GM18858 (cell line): ENCODE measurements at regions not wholly inside any gene's neighbourhood (a gene's known extent, or its start where the extent isn't known, plus 50 kb on each side); places are given as distances from the start of the nearest gene placed in this dataset.
"Not testable (repeated sequence)": the region's sequence is repeated elsewhere in the genome, so short reads cannot be mapped to it uniquely, and the experiment has no call there.

Source experiments
- ATAC-seq: cut with Tn5 transposase; IDR thresholded peaks from one replicate; pipeline ENCODE4 v1.9.1; 2021; ENCODE audit not compliant: unreplicated experiment

DNA sequence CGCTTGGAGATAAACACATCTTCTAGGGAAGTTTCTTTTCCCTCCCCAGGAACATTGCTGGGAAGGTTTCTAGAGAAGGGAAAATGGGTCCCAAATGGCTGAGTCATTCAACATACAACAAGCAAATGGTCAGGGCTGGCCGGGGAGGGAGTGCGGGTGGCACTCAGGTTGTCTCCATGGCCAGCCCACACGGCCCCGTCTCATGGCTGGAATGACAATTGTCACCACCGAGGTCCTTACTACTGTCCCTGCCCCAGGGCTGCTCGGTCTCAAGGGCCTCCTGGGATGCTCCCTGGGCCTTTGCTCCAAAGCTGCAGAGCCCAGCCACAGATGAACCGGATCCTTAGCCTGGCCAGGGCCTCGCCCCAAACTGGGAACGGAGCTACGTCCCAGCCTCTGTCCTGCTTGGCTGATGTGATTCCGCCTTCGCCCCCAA, 121.9 kb downstream of the FGF18 start:
- ATAC-seq = no peak

DNA sequence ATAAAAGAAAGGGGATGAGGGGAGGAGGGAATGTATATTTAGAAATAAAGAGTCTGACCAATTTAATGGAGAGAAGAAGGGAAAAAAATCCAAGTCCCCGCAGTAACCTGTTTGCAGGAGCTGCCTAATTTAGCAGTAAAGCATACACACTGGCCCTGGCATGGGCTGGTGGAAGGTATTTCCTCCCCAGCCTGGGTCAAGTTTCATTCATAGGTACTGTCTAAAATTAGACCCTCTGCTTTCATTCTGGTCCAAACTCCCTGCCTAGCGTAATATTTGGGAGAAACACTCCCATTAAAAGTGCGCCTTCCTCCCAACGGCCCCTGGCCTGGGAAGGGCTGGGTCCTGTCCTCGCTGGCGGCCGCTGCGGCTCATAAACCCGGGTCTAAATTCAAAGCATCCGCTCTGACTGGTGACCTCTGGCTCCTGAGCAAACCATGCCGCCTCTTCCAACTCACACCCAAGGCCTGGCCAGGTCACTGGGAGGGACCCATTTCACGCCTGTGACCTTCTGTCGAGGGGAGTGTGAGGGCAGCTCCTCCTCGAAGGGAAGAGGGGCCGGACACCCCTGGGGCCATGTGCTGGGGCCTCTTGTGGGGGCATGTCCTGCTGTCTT, 123.2 kb downstream of the FGF18 start:
- ATAC-seq = no peak

DNA sequence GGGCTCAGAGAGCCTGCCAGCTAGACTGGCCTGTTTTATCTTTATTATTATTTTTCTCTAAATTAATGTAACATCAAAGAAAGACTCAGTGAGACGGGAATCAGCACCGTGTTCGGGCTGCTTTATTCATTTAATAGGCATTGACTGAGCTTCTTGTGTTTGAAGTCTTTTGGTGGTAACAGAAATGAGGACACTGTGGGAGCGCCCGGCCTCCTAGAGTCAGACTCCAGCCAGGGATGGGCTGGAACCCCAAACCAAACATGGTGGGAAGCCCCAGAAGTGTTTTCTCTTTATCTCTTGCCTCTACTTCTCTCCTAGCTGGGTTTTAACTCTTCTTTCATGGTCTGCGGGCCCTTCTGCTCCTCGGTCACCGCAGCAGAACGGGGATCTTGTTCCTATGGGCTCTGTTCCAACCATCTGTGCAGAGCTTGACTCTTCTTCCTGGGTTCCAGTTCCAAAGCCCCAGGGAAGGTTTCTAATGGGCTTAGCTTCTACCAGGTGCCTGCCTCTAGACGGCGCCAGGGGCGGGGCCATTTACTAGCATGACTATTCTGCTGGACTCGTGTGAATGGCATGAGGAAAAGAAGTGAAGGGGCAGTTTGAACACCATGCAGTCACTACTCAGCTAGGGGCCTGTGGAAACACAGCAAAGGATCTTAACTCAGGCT, 123.8 kb downstream of the FGF18 start:
- no peak for ATAC-seq

DNA sequence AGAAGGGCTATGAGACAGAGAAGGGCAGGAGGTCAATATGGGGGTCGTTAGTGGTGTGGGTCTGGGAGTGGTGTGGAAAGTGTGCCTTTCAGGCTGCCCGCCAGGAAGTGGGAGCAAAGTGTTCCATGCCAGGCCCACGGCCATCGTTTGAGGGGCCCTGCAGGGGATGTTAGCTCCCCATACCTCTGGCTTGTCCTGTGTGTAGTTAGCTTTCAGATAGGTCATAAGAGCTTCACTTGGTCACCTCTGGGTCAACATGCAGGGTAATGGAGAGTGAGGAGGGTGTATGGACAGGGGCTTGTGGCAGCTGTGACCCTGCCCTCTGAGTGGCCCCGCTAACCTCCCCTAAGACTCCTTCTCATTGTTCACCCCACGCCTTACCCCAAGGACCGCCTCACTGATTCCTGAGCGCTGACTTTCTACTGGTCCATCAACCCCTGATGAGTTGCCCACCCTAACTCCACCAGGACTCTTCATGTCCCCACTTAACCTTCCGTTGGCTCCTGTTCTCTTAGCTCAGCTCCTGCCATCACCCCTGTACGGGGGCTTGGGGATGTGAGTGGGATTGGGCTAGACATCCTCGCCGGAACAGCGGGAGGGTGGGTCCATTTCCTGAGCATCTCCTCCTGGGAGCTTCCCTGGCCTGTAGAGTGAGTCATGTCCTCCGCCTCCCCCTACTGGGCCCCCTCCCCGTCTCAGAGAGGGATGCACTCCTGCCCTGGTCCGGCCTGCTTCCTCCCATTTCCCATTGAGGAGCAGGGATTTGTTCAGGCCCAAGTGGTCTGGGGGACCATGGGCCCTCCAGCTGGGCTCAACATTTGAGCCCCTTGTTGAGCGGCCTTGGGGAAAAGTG, 125.7 kb downstream of the FGF18 start:
- no peak for ATAC-seq

DNA sequence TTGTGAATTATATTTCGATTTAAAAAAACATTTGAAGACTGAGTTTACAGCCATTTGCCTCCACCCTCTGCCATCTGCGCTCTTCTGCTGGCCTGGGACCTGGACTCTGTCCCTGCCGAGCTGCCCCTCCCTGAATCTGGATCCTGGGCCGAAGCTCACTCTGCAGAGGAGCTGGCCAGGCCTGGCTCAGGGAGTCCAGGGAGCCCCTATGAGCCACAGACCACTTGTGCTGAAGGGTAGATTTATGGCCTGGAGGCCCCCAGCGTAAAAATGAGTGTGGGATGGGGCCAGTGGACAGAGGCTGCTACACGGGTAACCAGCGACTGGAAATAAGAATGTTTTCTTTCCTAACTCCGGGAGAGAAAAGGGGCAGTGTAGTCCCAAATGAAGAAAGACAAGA, 129.8 kb downstream of the FGF18 start:
- no peak for ATAC-seq

DNA sequence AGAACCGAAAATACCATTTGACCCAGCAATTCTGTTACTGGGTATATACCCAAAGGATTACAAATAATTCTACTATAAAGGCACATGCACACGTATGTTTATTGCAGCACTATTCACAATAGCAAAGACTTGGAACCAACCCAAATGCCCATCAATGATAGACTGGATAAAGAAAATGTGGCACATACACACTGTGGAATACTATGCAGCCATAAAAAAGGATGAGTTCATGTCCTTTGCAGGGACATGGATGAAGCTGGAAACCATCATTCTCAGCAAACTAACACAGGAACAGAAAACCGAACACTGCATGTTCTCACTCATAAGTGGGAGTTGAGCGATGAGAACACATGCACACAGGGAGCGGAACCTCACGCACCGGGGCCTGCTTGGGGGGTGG, 134.4 kb downstream of the FGF18 start:
- ATAC-seq = not testable (repeated sequence)

DNA sequence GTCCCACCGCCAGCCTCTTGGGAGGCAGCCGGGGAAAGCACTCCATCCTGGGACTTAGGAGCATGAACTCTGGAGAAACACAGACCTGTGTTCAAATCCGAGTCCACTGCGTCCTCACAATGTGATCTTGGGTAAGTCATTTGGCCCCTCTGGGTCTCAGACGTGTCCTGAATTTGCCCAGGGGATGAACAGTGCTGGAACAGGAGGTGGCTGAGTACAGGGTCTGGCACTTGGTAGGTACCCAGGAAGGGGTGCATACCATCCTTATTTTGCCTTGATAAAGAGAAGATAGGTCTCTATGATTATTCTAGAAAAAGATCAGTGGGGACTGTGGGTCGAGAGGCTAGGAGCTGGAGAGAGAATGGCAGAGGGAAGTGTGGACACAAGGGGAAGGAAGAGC, 135.7 kb downstream of the FGF18 start:
- no peak for ATAC-seq

DNA sequence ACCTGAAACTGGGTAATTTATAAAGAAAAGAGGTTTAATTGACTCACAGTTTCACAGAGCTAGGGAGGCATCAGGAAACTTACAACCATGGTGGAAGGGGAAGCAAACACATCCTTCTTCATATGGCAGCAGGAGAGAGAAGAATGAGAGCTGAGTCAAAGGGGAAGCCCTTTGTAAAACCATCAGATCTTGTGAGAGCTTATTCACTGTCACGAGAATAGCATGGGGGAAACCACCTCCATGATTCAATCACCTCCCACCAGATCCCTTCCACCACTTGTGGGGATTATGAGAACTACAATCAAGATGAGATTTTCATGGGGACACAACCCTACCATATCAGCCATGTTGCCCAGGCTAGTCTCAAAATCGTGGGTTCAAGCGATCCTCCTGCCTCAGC, 143.4 kb downstream of the FGF18 start:
- ATAC-seq = no peak

DNA sequence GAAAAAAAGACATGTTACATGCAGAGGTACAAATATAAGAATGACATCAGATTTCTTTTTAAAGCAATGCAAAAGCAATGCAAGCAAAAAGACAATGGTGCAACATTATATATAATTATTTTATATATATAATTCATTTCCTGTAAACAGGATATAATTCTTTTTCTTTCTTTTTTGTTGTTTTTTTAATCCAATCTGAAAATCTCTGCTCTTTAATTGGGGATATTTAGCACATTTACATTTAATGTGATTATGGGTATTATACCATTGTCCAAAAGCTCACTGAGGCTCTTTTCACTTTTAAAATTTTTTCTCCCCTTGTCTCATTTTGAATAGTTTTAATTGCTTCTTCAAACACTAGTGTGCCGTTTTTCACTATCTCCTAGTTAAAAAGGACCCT, 148.9 kb downstream of the FGF18 start:
- ATAC-seq = no peak

DNA sequence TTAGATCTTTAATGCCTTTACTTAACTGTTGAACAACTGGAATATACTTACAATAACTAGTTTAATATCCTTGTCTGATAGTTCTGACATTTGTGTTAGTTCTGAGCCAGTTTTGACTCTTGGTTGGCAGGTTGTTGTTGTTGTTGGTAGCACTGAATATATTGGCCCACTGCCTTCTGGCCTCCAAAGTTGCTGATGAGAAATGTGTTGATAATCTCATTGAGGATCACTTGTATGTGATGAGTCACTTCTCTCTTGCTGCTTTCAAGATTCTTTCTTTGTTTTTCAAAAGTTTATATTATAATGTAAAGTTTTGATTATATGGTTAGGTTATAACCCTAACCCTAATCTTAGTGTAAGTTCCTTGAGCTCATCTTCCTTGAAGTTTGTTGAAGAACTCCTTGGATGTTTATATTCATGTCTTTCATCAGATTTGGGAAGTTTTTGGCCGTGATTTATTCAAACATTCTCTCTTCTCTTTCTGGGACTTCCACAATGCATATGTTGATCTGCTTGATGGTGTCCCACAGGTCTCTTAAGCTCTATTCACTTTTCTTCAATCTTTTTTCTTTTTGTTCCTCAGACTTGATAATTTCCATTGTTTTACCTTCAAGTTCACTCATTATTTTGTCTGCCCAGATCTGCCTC, 149.7 kb downstream of the FGF18 start:
- ATAC-seq = no peak

DNA sequence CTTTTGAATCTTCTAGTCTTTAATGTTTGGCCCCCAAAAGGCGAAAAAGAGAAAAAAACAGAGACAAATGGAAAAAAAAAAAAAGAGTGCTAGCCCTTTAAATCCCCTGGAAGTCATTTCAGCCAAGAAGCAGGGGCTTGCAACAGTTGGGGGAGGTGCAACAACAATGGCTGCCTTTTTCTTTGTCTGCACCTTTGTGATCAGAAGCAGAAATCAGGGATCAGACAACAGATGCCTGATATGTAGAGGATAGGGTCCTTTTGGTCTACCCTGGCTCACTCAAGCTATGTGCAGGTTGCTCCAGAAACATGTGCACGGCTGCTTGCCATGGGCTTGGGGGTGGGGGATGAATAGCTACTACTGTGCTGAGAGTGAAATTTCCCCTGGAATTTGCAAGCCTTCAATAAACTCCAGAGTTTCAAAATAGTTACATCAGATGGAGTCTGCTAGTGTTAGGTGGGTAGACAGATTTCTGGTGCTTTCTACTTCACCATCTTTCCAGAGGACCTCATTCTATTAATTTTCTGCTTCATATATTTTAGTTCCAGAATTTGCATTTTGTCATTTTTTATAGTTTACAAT, 150.9 kb downstream of the FGF18 start:
- ATAC-seq = no peak

DNA sequence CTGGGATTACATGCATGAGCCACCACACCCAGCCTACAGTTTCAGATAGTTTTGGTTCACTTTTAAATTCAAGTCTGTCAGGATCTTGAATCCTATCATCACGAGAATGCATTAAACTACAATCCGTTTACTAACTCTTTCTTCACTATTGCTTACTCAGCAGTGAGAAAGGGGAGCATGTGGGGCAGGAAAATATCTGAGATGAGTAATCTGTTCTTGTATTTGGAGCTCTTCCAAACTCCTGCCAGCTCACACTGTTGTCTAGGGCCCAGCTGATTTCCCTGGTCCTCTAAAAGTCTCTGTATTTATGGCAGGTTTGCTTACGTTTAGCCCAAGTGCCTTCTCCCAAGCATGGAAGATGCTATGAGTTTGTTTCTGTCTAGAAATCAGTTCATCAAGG, 152.2 kb downstream of the FGF18 start:
- no peak for ATAC-seq

DNA sequence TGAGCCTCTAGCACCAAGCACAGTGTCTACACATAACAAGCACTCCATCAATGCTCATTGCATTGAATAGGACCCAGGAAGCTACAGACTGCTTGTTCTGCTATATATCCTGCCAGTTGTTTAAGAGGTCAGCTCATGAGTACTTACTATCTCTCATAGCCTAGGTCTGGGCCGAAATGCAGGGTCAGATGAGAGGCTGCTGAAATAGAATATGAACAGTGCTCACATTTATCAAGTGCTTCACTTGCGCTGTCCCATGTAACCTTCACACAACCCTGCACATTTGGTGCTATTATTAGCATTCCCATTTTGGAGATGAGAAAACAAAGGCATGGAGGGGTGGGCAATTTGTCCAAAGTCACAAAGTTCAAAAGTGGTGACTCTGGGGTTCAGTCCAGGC, 153.6 kb downstream of the FGF18 start:
- ATAC-seq = no peak

DNA sequence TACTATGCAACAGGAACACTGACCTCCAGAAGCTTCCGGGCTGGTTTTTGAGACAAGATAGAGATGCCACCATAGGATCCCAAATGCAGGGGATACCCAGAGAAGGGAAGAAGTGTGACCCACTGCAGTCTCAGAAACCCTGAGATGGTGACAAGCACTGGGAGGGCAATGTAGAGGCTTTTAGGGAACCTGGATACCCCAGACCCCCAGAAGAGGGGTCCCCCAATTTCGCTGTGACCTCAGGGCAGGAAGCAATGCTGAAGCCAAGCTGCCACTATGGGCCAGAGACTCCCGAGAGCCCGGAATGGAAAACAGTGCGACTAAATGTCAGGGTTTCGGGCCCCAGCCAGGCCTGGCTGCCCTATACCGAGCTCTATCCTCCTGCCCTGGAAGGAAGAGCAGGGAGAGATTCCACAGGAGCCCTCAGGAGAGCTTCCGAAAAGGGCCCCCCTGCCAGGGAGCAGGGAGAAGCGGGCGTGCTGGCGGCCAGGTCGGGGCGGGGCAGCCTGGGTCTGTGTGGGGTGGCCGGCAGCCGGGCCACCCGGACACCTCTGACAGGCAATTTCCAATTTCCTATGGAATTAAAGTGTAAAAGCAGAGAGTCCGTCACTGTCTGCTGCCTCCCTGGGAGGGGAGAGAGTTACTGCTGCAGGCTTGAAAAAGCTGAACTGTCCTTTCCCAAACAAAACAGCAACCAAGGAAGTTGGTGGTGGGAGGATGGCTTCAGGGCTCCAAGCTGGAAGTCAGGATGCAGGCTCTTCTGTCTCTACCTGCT, 154.2 kb downstream of the FGF18 start:
- no peak for ATAC-seq

DNA sequence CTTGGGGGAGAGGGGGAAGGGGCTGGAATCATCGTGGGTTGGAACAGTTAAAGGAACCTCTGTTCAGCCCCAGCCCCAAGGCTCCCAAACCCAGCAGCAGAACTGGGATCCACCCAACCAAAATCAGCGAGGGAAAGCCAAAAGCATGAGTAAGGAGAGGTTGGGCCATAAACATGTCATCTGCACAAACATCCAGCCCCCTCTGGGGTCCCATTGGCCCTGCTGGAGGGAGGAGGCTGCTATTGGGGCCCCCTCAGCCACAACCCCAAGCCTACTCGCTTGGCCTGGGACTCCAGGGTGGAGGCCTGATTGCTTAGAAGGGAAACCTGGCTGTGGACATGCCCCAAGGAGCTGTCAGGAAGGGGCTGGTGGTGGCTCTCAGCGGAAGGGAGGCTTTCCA, 154.9 kb downstream of the FGF18 start:
- ATAC-seq = no peak

DNA sequence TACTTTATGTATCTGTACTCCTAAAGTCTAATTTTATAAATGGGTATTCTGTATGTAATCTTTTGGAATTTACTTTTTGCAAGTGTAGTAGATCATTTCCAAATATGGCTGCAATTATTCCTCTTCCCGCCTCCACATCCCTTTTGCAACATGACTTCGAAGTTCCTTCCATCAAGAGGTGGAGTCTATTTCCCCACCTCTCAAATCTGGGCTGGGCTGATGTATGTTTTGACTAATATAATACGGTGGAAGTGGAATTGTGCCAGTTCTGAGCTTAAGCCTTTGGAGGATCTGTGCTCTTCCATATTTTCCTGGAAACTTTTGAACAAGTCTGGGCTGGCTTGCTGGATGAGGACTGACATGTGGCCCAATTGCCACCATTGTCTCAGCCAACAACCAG, 155.9 kb downstream of the FGF18 start:
- ATAC-seq = no peak

DNA sequence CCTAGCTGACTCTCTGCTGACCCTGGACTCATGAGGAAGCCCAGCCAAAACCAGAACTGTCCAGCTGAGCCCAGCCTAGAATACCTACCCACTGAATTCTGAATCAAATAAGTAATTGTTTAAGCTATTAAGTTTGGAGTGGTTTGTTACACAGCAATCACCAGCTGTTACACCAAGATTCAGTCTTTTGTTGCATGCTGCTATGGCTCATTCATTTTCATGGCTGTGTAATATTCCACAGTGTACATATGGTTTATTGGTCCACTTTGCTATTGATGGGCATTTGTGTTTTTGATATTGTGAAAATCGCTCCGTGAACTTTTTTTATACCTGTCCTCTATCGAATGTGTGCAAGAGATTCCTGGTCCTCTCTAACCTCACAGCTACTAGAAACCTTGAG, 156.4 kb downstream of the FGF18 start:
- ATAC-seq = no peak

DNA sequence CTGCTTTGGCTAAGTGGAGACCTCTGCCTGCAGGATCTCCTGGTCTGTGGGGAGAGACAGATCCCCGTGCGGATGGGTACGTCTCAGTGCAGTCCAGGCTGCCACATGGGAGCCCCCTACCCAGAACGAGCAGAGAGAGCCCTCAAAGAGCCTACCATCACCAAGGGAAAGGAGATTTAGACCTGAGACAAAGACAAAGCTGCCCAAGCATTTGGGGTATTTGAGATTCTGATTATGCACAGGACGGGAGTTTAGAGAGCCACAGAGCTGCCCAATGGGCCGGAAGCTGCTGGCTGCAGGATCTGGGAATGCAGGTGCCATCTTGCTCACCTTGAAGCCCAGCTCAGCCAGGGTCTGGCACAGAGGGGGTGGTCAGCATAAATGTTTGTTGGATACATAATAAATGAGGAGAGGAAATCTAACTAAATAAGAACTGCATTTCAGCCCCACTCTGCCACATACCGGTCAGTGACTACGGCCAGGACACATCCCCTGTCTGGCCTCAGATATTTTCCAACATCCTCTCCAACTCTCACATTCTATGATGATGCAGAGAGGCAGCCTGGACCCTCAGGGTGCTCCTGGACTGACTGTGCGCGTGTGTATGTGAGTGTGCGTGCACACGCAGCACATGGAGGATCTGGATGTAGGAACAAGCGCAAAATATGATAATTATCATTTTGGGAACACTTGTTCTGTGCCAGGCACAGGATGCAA, 157.8 kb downstream of the FGF18 start:
- no peak for ATAC-seq

DNA sequence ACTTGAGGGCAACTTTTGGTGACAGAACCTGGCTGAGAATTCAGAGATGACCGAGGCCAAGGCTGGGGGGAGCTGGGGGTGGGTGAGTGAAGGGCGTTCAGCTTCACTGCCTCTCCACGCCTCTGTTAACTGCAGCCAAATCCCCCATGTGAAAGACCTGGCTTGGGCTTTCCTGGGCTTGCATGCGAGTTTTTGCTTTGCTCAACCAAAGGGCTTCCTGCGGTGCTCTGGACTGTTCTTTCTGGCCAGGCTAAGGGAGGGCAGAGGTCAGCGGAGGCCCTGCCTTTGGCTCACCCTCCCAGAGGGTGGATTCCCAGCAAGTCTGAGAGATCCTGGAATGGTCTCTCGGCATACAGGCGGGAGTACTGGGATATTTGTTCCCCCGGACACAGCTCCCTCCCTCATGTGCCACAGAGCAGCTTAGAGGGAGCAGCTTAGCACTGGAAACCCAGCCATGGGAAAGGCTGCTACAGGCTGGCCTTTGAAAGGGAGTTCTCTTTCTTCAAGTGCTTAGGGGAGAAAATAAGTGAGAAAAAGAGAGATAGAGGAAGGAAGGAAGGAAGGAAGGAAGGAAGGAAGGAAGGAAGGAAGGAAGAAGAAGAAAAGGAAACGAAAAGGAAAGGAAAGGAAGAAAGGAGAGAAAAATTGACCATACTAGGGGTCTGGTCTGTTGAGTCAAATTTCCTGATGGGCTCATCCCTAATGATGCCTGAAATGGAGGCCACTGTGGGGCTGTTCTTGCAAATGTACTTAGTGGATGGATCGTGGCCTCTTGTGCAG, 158.8 kb downstream of the FGF18 start:
- ATAC-seq = no peak
